GM19467 (cell line): ENCODE measurements at regions not wholly inside any gene's neighbourhood (a gene's known extent, or its start where the extent isn't known, plus 50 kb on each side); places are given as distances from the start of the nearest gene placed in this dataset.
"Not testable (repeated sequence)": the region's sequence is repeated elsewhere in the genome, so short reads cannot be mapped to it uniquely, and the experiment has no call there.

Experiments
- ATAC-seq: cut with Tn5 transposase; IDR thresholded peaks from one replicate; pipeline ENCODE4 v1.9.1; 2021; ENCODE audit warnings: mild to moderate bottlenecking, moderate library complexity; ENCODE audit not compliant: unreplicated experiment

GRCh38 chr20:29296256-29297230, 1960.9 kb upstream of the DEFB115 start:
- no peak for ATAC-seq

GRCh38 chr20:29297411-29298270, 1959.8 kb upstream of the DEFB115 start:
- ATAC-seq: no peak

GRCh38 chr20:29298271-29298590, 1959.2 kb upstream of the DEFB115 start:
- no peak for ATAC-seq

- no peak for ATAC-seq
These were observed 1958.5 kb upstream of the DEFB115 start for GRCh38 chr20:29298759-29299613.

GRCh38 chr20:29299811-29300578, 1957.5 kb upstream of the DEFB115 start:
- no peak for ATAC-seq

- no peak for ATAC-seq
These were observed 1956.6 kb upstream of the DEFB115 start for GRCh38 chr20:29300579-29301551.

- ATAC-seq: no peak
These were observed 1955.7 kb upstream of the DEFB115 start for GRCh38 chr20:29301624-29302259.

- no peak for ATAC-seq
These were observed 1954.4 kb upstream of the DEFB115 start for GRCh38 chr20:29302979-29303644.

- ATAC-seq: no peak
These were observed 1950.9 kb upstream of the DEFB115 start for GRCh38 chr20:29306390-29307072.

GRCh38 chr20:29307484-29307883, 1950.0 kb upstream of the DEFB115 start:
- ATAC-seq: not testable (repeated sequence)

GRCh38 chr20:29308956-29309355, 1948.5 kb upstream of the DEFB115 start:
- not testable (repeated sequence) for ATAC-seq

- ATAC-seq: not testable (repeated sequence)
These were observed 1948.0 kb upstream of the DEFB115 start for GRCh38 chr20:29309481-29309880.

- not testable (repeated sequence) for ATAC-seq
These were observed 1946.4 kb upstream of the DEFB115 start for GRCh38 chr20:29311046-29311445.

GRCh38 chr20:29312679-29313078, 1944.8 kb upstream of the DEFB115 start:
- not testable (repeated sequence) for ATAC-seq

- ATAC-seq: no peak
These were observed 1944.0 kb upstream of the DEFB115 start for GRCh38 chr20:29313481-29313880.

- no peak for ATAC-seq
These were observed 1943.2 kb upstream of the DEFB115 start for GRCh38 chr20:29314294-29314693.

GRCh38 chr20:29318871-29319461, 1938.5 kb upstream of the DEFB115 start:
- no peak for ATAC-seq
